IMR-90 (cell line): ENCODE measurements at regions not wholly inside any gene's neighbourhood (a gene's known extent, or its start where the extent isn't known, plus 50 kb on each side); places are given as distances from the start of the nearest gene placed in this dataset.

Experiments
- ATAC-seq: fragments of 200-7000 bp; cut with Tn5 transposase; 2 replicates; pipeline ENCODE4 v1.9.1; 2020; ENCODE audit warnings: low read depth, mild to moderate bottlenecking, moderate library complexity
- BruUV-seq: library from RNA; stranded (reverse); fragments of 400-500 nt; replicated peaks from 2 replicates; lab custom pipeline; 2021; lab: Mats Ljungman, UMichigan
- CTCF ChIA-PET: fragments of 300-600 bp; formaldehyde crosslinking; extraction: SDS; loops from one replicate; lab custom pipeline; 2021; ENCODE audit warnings: antibody characterized with exemption; lab: Yijun Ruan, JAX
- POLR2A ChIA-PET: fragments of 300-600 bp; sonication (Branson Sonifier 250); formaldehyde crosslinking; loops from one replicate; lab custom pipeline; 2022; ENCODE audit warnings: antibody characterized with exemption; ENCODE audit not compliant: unreplicated experiment; lab: Charles Lee
- DNase-seq: peaks from one replicate; pipeline ENCODE4 v3.0.0; 2013
- H2AFZ ChIP-seq: replicated peaks from 2 replicates; pipeline ENCODE3; 2013; ENCODE audit warnings: low read length, mild to moderate bottlenecking; ENCODE audit not compliant: poor library complexity
- H2AK5ac ChIP-seq: 2 replicates; pipeline ENCODE4 v1.6.1; 2013; ENCODE audit warnings: low read depth, low read length, inconsistent platforms
- H2AK9ac ChIP-seq: replicated peaks from 2 replicates; pipeline ENCODE3; 2013; ENCODE audit warnings: mild to moderate bottlenecking, low read depth, low read length, moderate library complexity; ENCODE audit not compliant: poor library complexity
- H2BK120ac ChIP-seq: 2 replicates; pipeline ENCODE4 v1.6.1; 2013; ENCODE audit warnings: low read depth, low read length, inconsistent platforms
- H2BK15ac ChIP-seq: 3 replicates; pipeline ENCODE4 v1.6.1; 2013; ENCODE audit warnings: low read depth, low read length, inconsistent platforms
- H2BK20ac ChIP-seq: 2 replicates; pipeline ENCODE4 v1.6.1; 2013; ENCODE audit warnings: low read depth, mild to moderate bottlenecking, inconsistent platforms, low read length, moderate library complexity
- H2BK5ac ChIP-seq: 2 replicates; pipeline ENCODE4 v1.6.1; 2013; ENCODE audit warnings: mild to moderate bottlenecking, low read depth, low read length, inconsistent platforms; ENCODE audit not compliant: poor library complexity, severe bottlenecking
- H3K14ac ChIP-seq: replicated peaks from 2 replicates; pipeline ENCODE4 v1.6.1; 2013; ENCODE audit warnings: low read depth, low read length, inconsistent platforms
- H3K18ac ChIP-seq: 2 replicates; pipeline ENCODE4 v1.6.1; 2013; ENCODE audit warnings: low read depth, low read length, control low read depth
- H3K23ac ChIP-seq: 2 replicates; pipeline ENCODE4 v1.6.1; 2013; ENCODE audit warnings: low read depth, low read length, inconsistent platforms
- H3K27ac ChIP-seq: 2 replicates; pipeline ENCODE4 v1.5.1; 2013; ENCODE audit warnings: mild to moderate bottlenecking, control low read depth, low read length; ENCODE audit not compliant: insufficient read depth
- H3K27me3 ChIP-seq: 2 replicates; pipeline ENCODE4 v1.6.1; 2013; ENCODE audit warnings: low read length; ENCODE audit not compliant: control insufficient read depth, insufficient read depth
- H3K36me3 ChIP-seq: 2 replicates; pipeline ENCODE4 v1.6.1; 2013; ENCODE audit warnings: low read length, mixed read lengths; ENCODE audit not compliant: control insufficient read depth, insufficient read depth
- H3K4ac ChIP-seq: 2 replicates; pipeline ENCODE4 v1.6.1; 2013; ENCODE audit warnings: low read depth, low read length, inconsistent platforms
- H3K4me1 ChIP-seq: 2 replicates; pipeline ENCODE4 v1.6.1; 2013; ENCODE audit warnings: low read length, mixed read lengths; ENCODE audit not compliant: control insufficient read depth, insufficient read depth
- H3K4me2 ChIP-seq: 2 replicates; pipeline ENCODE4 v1.6.1; 2013; ENCODE audit warnings: low read depth, mild to moderate bottlenecking, control low read depth, low read length, moderate library complexity
- H3K4me3 ChIP-seq: 2 replicates; pipeline ENCODE4 v1.5.1; 2013; ENCODE audit warnings: low read depth, mild to moderate bottlenecking, control low read depth, low read length, moderate library complexity; ENCODE audit not compliant: insufficient read depth
- H3K56ac ChIP-seq: 2 replicates; pipeline ENCODE4 v1.6.1; 2013; ENCODE audit warnings: low read length, inconsistent platforms; ENCODE audit not compliant: insufficient read depth; ENCODE audit errors: extremely low read depth
- H3K79me1 ChIP-seq, 2 experiments: 2 replicates each; pipeline ENCODE4 v1.6.1; 2013; ENCODE audit warnings: low read length in 2 of 2, inconsistent platforms in 1 of 2, low read depth in 1 of 2
- H3K9ac ChIP-seq: 2 replicates; pipeline ENCODE4 v1.6.1; 2013; ENCODE audit warnings: low read depth, low read length, control low read depth
- H3K9me1 ChIP-seq: 2 replicates; pipeline ENCODE4 v1.6.1; 2013; ENCODE audit warnings: low read length, inconsistent platforms; ENCODE audit not compliant: insufficient read depth
- H3K9me3 ChIP-seq: 2 replicates; pipeline ENCODE4 v1.6.1; 2013; ENCODE audit warnings: low read length; ENCODE audit not compliant: control insufficient read depth, insufficient read depth
- H4K20me1 ChIP-seq: 2 replicates; pipeline ENCODE4 v1.6.1; 2013; ENCODE audit warnings: low read length, inconsistent platforms; ENCODE audit not compliant: insufficient read depth
- H4K5ac ChIP-seq: 2 replicates; pipeline ENCODE4 v1.6.1; 2013; ENCODE audit warnings: mild to moderate bottlenecking, low read depth, low read length, control low read depth
- H4K8ac ChIP-seq, 2 experiments: 2 replicates each; pipeline ENCODE4 v1.6.1; 2013; ENCODE audit warnings: low read depth in 2 of 2, low read length in 2 of 2, control low read depth in 1 of 2, inconsistent platforms in 1 of 2
- H4K91ac ChIP-seq: 2 replicates; pipeline ENCODE4 v1.6.1; 2013; ENCODE audit warnings: low read depth, low read length, inconsistent platforms; ENCODE audit not compliant: insufficient read depth
- WGBS, 2 experiments: methylation state at CpG; one replicate each; pipeline versions ENCODE4 v1.1.5 to v1.1.7; 2013; ENCODE audit warnings: missing lambda C conversion rate in 2 of 2; ENCODE audit not compliant: insufficient read length in 1 of 2; ENCODE audit errors: extremely low coverage in 2 of 2; 5-methylcytosine and 5-hydroxymethylcytosine counted together
- dilution Hi-C: fragments of 300-500 bp; cut with HindIII; formaldehyde crosslinking; loops from one replicate; pipeline ENCODE4 v1.14.3; 2018; ENCODE audit warnings: low sequenced_read_pairs; ENCODE audit not compliant: unreplicated experiment
- in situ Hi-C: fragments of 300-500 bp; cut with MboI; formaldehyde crosslinking; loops from 3 replicates; pipeline ENCODE4 v1.14.3; 2019; ENCODE audit warnings: low sequenced_read_pairs, inconsistent platforms, mixed read lengths
- intact Hi-C: fragments of 100-400 bp; cut with micrococcal nuclease; formaldehyde crosslinking; loops from 2 replicates; pipeline ENCODE4 v1.10.0; 2022
- TF ChIP-seq, protein P1 (sequence below): conservative IDR thresholded peaks from 2 replicates; pipeline ENCODE4 v1.5.1; 2012; ENCODE audit warnings: mild to moderate bottlenecking, low read depth, low read length, improper control_type of control experiment

- Histone ChIP-seq H2BK120ac (no peak overlapping the region), H4K8ac (no peak overlapping the region), H3K4me2 (no peak overlapping the region), H4K5ac (no peak overlapping the region), H3K4me1 (peaks cover 3% of the 10 kb centered on the region; the same call in 1 of the 2 replicates), H2BK20ac (no peak overlapping the region), H2AK5ac (no peak overlapping the region), H2AFZ (no peak overlapping the region), H3K56ac (no peak overlapping the region), H4K91ac (no peak overlapping the region), H3K9me1 (no peaks in the 10 kb centered on the region), H2AK9ac (no peak overlapping the region), H3K9me3 (no peaks in the 10 kb centered on the region), H3K4ac (no peak overlapping the region), H3K79me1 (no peaks in the 10 kb centered on the region), H3K9ac (no peak overlapping the region), H3K36me3 (no peaks in the 10 kb centered on the region), H4K20me1 (no peaks in the 10 kb centered on the region), H3K27ac (no peak overlapping the region), H3K27me3 (peaks cover 10% of the 10 kb centered on the region), H2BK15ac (no peak overlapping the region), H2BK5ac (no peak overlapping the region), H3K4me3 (no peak overlapping the region), H3K23ac (no peak overlapping the region), H3K14ac (no peak overlapping the region), H3K18ac (no peak overlapping the region)
- TF ChIP-seq, protein P1, sequence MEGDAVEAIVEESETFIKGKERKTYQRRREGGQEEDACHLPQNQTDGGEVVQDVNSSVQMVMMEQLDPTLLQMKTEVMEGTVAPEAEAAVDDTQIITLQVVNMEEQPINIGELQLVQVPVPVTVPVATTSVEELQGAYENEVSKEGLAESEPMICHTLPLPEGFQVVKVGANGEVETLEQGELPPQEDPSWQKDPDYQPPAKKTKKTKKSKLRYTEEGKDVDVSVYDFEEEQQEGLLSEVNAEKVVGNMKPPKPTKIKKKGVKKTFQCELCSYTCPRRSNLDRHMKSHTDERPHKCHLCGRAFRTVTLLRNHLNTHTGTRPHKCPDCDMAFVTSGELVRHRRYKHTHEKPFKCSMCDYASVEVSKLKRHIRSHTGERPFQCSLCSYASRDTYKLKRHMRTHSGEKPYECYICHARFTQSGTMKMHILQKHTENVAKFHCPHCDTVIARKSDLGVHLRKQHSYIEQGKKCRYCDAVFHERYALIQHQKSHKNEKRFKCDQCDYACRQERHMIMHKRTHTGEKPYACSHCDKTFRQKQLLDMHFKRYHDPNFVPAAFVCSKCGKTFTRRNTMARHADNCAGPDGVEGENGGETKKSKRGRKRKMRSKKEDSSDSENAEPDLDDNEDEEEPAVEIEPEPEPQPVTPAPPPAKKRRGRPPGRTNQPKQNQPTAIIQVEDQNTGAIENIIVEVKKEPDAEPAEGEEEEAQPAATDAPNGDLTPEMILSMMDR = no peak
- intact Hi-C loops = loop anchor here (5.0 kb wide), 4 partner anchors 284 to 951 kb away; no protein-coding TSS in a partner anchor
- POLR2A ChIA-PET = no interaction called here
- dilution Hi-C loops = no loop called here
- ATAC-seq (no peak), DNase-seq (no peak)
- CTCF ChIA-PET = interaction anchor here (1.1 kb wide), 1 partner anchor 155 kb away, joined by 3 read pairs; no protein-coding TSS in a partner anchor
- in situ Hi-C loops = loop anchor here (10.0 to 25.0 kb wide), 3 partner anchors 286 to 896 kb away; no protein-coding TSS in a partner anchor
- no TSS peak for BruUV-seq
- WGBS, 2 experiments = no CpG with 5 or more reads among the region's 4 CpGs
These were observed 110.7 kb upstream of the IL12B start for GRCh38 chr5:159440968-159441367.
